Neural cell (in vitro differentiated cells): ENCODE measurements at regions not wholly inside any gene's neighbourhood (a gene's known extent, or its start where the extent isn't known, plus 50 kb on each side); places are given as distances from the start of the nearest gene placed in this dataset.

Source experiments
- H2AFZ ChIP-seq: fragments of 200-600, 300-800 bp; sonication (generic), shearing (Covaris generic); 2 replicates; pipeline ENCODE4 v1.6.0; 2014; ENCODE audit warnings: low read depth, mild to moderate bottlenecking, antibody characterized with exemption, low read length, moderate library complexity
- H3F3A ChIP-seq: fragments of 200-600 bp; shearing (Covaris generic); 2 replicates; pipeline ENCODE4 v1.6.1; 2016; ENCODE audit warnings: mild to moderate bottlenecking, moderate library complexity, mixed read lengths, antibody characterized with exemption, low read length; ENCODE audit not compliant: insufficient read depth, poor library complexity, severe bottlenecking
- H3K27ac ChIP-seq: fragments of 200-600, 300-800 bp; sonication (generic), shearing (Covaris generic); 2 replicates; pipeline ENCODE4 v1.5.1; 2014; ENCODE audit warnings: mild to moderate bottlenecking, low read length, moderate library complexity
- H3K27me3 ChIP-seq: fragments of 300-800, 200-600 bp; sonication (generic), shearing (Covaris generic); 2 replicates; pipeline ENCODE4 v1.6.0; 2014; ENCODE audit warnings: mild to moderate bottlenecking, low read depth, low read length, moderate library complexity; ENCODE audit not compliant: insufficient read depth
- H3K36me3 ChIP-seq: fragments of 300-800, 200-600 bp; sonication (generic), shearing (Covaris generic); 2 replicates; pipeline ENCODE4 v1.5.1; 2014; ENCODE audit warnings: mild to moderate bottlenecking, antibody characterized with exemption, low read length, moderate library complexity; ENCODE audit not compliant: insufficient read depth
- H3K4me2 ChIP-seq: fragments of 300-800, 200-600 bp; sonication (generic), shearing (Covaris generic); 2 replicates; pipeline ENCODE4 v1.6.0; 2014; ENCODE audit warnings: mild to moderate bottlenecking, low read length
- H3K4me3 ChIP-seq: fragments of 300-800, 200-600 bp; sonication (generic), shearing (Covaris generic); 2 replicates; pipeline ENCODE4 v1.5.1; 2014; ENCODE audit warnings: mild to moderate bottlenecking, low read length, moderate library complexity
- H3K79me2 ChIP-seq: fragments of 200-600 bp; shearing (Covaris generic); replicated peaks from 2 replicates; pipeline ENCODE4 v1.6.0; 2014; ENCODE audit warnings: mild to moderate bottlenecking, low read length, moderate library complexity; ENCODE audit not compliant: insufficient read depth
- H3K9ac ChIP-seq: fragments of 300-800, 200-600 bp; sonication (generic), shearing (Covaris generic); 2 replicates; pipeline ENCODE4 v1.6.1; 2016; ENCODE audit warnings: mild to moderate bottlenecking, low read length, mixed read lengths
- H3K9me2 ChIP-seq: fragments of 200-600 bp; shearing (Covaris generic); 2 replicates; pipeline ENCODE4 v1.6.1; 2016; ENCODE audit warnings: mild to moderate bottlenecking, low read length, mixed read lengths; ENCODE audit not compliant: insufficient read depth
- H3K9me3 ChIP-seq: fragments of 200-600, 300-800 bp; sonication (generic), shearing (Covaris generic); 2 replicates; pipeline ENCODE4 v1.6.1; 2016; ENCODE audit warnings: mild to moderate bottlenecking, mixed run types, low read length, moderate library complexity, mixed read lengths
- H4K20me1 ChIP-seq: fragments of 200-600 bp; shearing (Covaris generic); 2 replicates; pipeline ENCODE4 v1.6.1; 2016; ENCODE audit warnings: mild to moderate bottlenecking, mixed run types; ENCODE audit not compliant: insufficient read depth
- CTCF ChIP-seq: fragments of 450-650 bp; IDR thresholded peaks from 2 replicates; pipeline ENCODE4 v1.5.1; 2014; ENCODE audit warnings: antibody characterized with exemption, mild to moderate bottlenecking, moderate library complexity; ENCODE audit not compliant: poor library complexity, severe bottlenecking
- EP300 ChIP-seq: fragments of 450-650 bp; conservative IDR thresholded peaks from 2 replicates; pipeline ENCODE4 v1.6.1; 2014; ENCODE audit warnings: antibody characterized with exemption, mild to moderate bottlenecking, moderate library complexity; ENCODE audit not compliant: poor library complexity, severe bottlenecking
- EZH2 ChIP-seq: fragments of 200-600, 300-800 bp; shearing (Covaris generic), sonication (generic); IDR thresholded peaks from 2 replicates; pipeline ENCODE4 v1.6.1; 2014; ENCODE audit warnings: antibody characterized with exemption, low read length, borderline replicate concordance, mild to moderate bottlenecking; ENCODE audit not compliant: insufficient read depth, poor library complexity, severe bottlenecking
- MXI1 ChIP-seq: fragments of 450-650 bp; conservative IDR thresholded peaks from 2 replicates; pipeline ENCODE4 v1.6.1; 2014; ENCODE audit warnings: antibody characterized with exemption, mild to moderate bottlenecking; ENCODE audit not compliant: poor library complexity, severe bottlenecking
- POLR2AphosphoS5 ChIP-seq: IDR thresholded peaks from 2 replicates; pipeline ENCODE4 v1.6.1; 2012
- RAD21 ChIP-seq: fragments of 450-650 bp; conservative IDR thresholded peaks from 2 replicates; pipeline ENCODE4 v1.6.1; 2014; ENCODE audit warnings: antibody characterized with exemption, mild to moderate bottlenecking, moderate library complexity
- REST ChIP-seq: IDR thresholded peaks from 2 replicates; pipeline ENCODE4 v1.6.1; 2012; ENCODE audit warnings: borderline replicate concordance
- SMC3 ChIP-seq: fragments of 450-650 bp; conservative IDR thresholded peaks from 2 replicates; pipeline ENCODE4 v1.6.1; 2014; ENCODE audit warnings: antibody characterized with exemption, mild to moderate bottlenecking, moderate library complexity; ENCODE audit not compliant: poor library complexity
- TAF1 ChIP-seq: IDR thresholded peaks from 2 replicates; pipeline ENCODE4 v1.6.1; 2012; ENCODE audit warnings: low read depth

GRCh38 chr3:86239946-86240345, 751.0 kb downstream of the VGLL3 start:
- H2AFZ ChIP-seq: no peak overlapping the region
- no peak overlapping the region for H3K9ac ChIP-seq
- TF ChIP-seq MXI1 (no peak), EZH2 (no peak), TAF1 (no peak), CTCF (no peak), POLR2AphosphoS5 (no peak), REST (no peak), EP300 (no peak), RAD21 (no peak), SMC3 (no peak)
- H3K4me3 ChIP-seq: no peak overlapping the region
- H3K27ac ChIP-seq: no peak overlapping the region
- no peaks in the 10 kb centered on the region for H3K27me3 ChIP-seq
- no peaks in the 10 kb centered on the region for H3K79me2 ChIP-seq
- no peaks in the 10 kb centered on the region for H3K36me3 ChIP-seq
- H3K9me2 ChIP-seq: no peaks in the 10 kb centered on the region
- H3F3A ChIP-seq: no peaks in the 10 kb centered on the region
- no peak overlapping the region for H3K4me2 ChIP-seq
- H3K9me3 ChIP-seq: no peaks in the 10 kb centered on the region
- no peaks in the 10 kb centered on the region for H4K20me1 ChIP-seq

GRCh38 chr3:86234506-86235254, 756.3 kb downstream of the VGLL3 start:
- no peaks in the 10 kb centered on the region for H3F3A ChIP-seq
- H2AFZ ChIP-seq: no peak overlapping the region
- no peaks in the 10 kb centered on the region for H3K9me3 ChIP-seq
- no peaks in the 10 kb centered on the region for H3K79me2 ChIP-seq
- no peak overlapping the region for H3K9ac ChIP-seq
- H3K27ac ChIP-seq: peak overlapping the region; percentile 6
- no peak overlapping the region for H3K4me2 ChIP-seq
- H3K27me3 ChIP-seq: no peaks in the 10 kb centered on the region
- H3K36me3 ChIP-seq: no peaks in the 10 kb centered on the region
- TF ChIP-seq SMC3: no peak
- TF ChIP-seq TAF1: no peak
- TF ChIP-seq POLR2AphosphoS5: peak; percentile 67
- no peak for TF ChIP-seq RAD21
- peak; percentile 89 for TF ChIP-seq EP300
- no peak for TF ChIP-seq REST
- H3K9me2 ChIP-seq: no peaks in the 10 kb centered on the region
- H4K20me1 ChIP-seq: no peaks in the 10 kb centered on the region
- no peak overlapping the region for H3K4me3 ChIP-seq
